Sigmoid colon (tissue), 4 donors: ENCODE measurements at regions not wholly inside any gene's neighbourhood (a gene's known extent, or its start where the extent isn't known, plus 50 kb on each side); places are given as distances from the start of the nearest gene placed in this dataset.

Experiments
- CTCF ChIP-seq, 4 experiments: fragments of 450-650 bp in 3 of 4; fragments of 200-600 bp in 1 of 4; IDR thresholded peaks; one replicate each; pipeline ENCODE4 v1.5.1; 2016 to 2019; ENCODE audit warnings: antibody characterized with exemption in 4 of 4, mild to moderate bottlenecking in 3 of 4, moderate library complexity in 2 of 4
- EP300 ChIP-seq, 4 donors: sonication (generic); formaldehyde crosslinking; IDR thresholded peaks; one replicate each; pipeline ENCODE4 v1.6.1; 2017; ENCODE audit warnings: antibody characterized with exemption in 4 of 4
- POLR2AphosphoS5 ChIP-seq, 4 donors: sonication (generic); formaldehyde crosslinking; IDR thresholded peaks; one replicate each; pipeline ENCODE4 v1.6.1; 2017; ENCODE audit warnings: antibody characterized with exemption in 4 of 4

- TF ChIP-seq EP300 (IDR thresholded peaks at IDR 0.05), result no peak
- no peak for TF ChIP-seq POLR2AphosphoS5 (IDR thresholded peaks at IDR 0.05)
- no peak for TF ChIP-seq CTCF (IDR thresholded peaks at IDR 0.05)
Measured at GRCh38 chr14:89480278-89480677, 63.2 kb upstream of the FOXN3 start.
